ENCODE measurements at regions not wholly inside any gene's neighbourhood (a gene's known extent, or its start where the extent isn't known, plus 50 kb on each side); places are given as distances from the start of the nearest gene placed in this dataset.

GRCh38 chr13:50267917-50268316 lies 252.7 kb downstream of the KCNRG start:
- no peaks in the 10 kb centered on the region for H3K36me3 Mint-ChIP-seq (ENCODE audit: insufficient read depth)
- H3K9me3 Mint-ChIP-seq = no peaks in the 10 kb centered on the region
- H3K27ac Mint-ChIP-seq (ENCODE audit: low read depth) = no peak overlapping the region
- ATAC-seq (replicated peaks; ENCODE audit: extremely low read depth, poor library complexity, severe bottlenecking) = no peak
- no peak for DNase-seq (ENCODE audit: low spot score in 2 of 2)
- peaks cover 13% of the 10 kb centered on the region for H3K4me1 Mint-ChIP-seq
- H3K4me3 Mint-ChIP-seq = no peak overlapping the region
- H3K27me3 Mint-ChIP-seq = no peaks in the 10 kb centered on the region

DNA sequence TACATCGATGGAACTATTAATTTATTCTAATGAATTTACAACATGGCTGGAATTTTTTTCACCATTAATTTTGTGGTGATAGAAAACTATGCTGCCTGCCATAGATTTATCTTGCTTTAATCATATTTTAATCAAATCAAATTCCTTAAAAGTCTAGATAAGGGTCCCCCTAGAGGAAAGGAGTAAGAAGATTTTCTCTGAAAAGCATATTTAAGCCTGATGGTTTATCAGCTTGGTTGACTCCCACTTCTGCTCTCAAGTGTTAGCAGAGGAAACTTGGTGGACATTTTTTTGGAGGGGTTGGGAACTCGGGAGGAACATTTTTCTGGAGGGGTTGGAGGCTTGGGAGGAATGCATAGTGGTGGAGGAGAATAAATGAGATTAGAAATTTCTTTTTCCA lies 253.3 kb downstream of the KCNRG start:
- no peak for DNase-seq (ENCODE audit: low spot score in 2 of 2)
- Mint-ChIP-seq H3K27ac (ENCODE audit: low read depth) (no peak overlapping the region), H3K4me1 (peaks cover 13% of the 10 kb centered on the region)

DNA sequence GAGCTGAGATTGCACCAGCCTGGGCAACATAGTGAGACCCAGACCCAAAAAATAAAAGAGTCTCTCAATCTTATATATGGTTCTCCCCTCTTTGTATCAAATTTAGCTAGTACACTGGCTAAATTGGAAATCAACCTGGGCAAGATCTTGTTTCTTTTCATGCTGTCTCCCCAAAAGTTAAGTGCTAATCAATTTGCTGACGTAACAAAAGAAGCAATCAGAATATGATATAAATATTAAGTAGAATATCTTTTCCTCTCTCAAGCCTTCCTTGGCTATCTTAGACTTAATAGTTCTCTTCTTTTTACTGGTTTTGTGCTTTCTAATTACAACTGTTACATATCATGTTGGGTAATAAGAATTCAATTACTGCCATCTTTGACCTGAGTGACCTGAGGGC lies 258.9 kb downstream of the KCNRG start:
- ATAC-seq (replicated peaks; ENCODE audit: extremely low read depth, poor library complexity, severe bottlenecking) = no peak
- Mint-ChIP-seq H3K36me3 (ENCODE audit: insufficient read depth) (no peaks in the 10 kb centered on the region), H3K27ac (ENCODE audit: low read depth) (no peak overlapping the region), H3K27me3 (no peaks in the 10 kb centered on the region), H3K9me3 (no peaks in the 10 kb centered on the region), H3K4me1 (peaks cover 6% of the 10 kb centered on the region), H3K4me3 (no peak overlapping the region)
- no peak for DNase-seq (ENCODE audit: low spot score in 2 of 2)

More for the DNA sequence above, 253.3 kb downstream of the KCNRG start:
- no peaks in the 10 kb centered on the region for H3K27me3 Mint-ChIP-seq
- ATAC-seq (replicated peaks; ENCODE audit: extremely low read depth, poor library complexity, severe bottlenecking) = no peak
- no peaks in the 10 kb centered on the region for H3K9me3 Mint-ChIP-seq
- H3K36me3 Mint-ChIP-seq (ENCODE audit: insufficient read depth) = no peaks in the 10 kb centered on the region
- no peak overlapping the region for H3K4me3 Mint-ChIP-seq

GRCh38 chr13:50275392-50276063 lies 260.3 kb downstream of the KCNRG start:
- DNase-seq (ENCODE audit: low spot score in 2 of 2) (no peak), ATAC-seq (replicated peaks; ENCODE audit: extremely low read depth, poor library complexity, severe bottlenecking) (no peak)
- H3K4me1 Mint-ChIP-seq = peaks cover 6% of the 10 kb centered on the region
- no peaks in the 10 kb centered on the region for H3K36me3 Mint-ChIP-seq (ENCODE audit: insufficient read depth)
- H3K27me3 Mint-ChIP-seq = no peaks in the 10 kb centered on the region
- H3K9me3 Mint-ChIP-seq = no peaks in the 10 kb centered on the region
- no peak overlapping the region for H3K27ac Mint-ChIP-seq (ENCODE audit: low read depth)
- no peak overlapping the region for H3K4me3 Mint-ChIP-seq

DNA sequence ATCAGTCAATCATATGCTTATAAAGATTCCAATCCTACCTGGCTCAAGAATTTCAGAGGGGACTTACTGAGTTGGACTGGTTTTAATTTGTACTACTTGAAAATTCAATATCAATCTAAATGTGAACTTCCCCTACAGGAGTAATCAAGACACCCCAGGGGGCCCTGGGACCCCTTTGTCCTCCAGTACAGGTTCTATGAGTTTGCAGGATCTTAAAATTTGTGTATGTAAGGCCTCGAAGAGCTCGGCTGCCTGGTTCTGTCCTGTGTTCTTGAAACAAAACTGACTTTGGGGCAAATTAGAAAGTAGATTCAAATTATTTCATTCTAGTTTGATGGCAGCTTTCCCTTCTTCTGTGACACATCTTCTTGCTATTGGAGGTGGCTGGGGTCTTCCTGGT lies 261.3 kb downstream of the KCNRG start:
- ATAC-seq (replicated peaks; ENCODE audit: extremely low read depth, poor library complexity, severe bottlenecking) (no peak), DNase-seq (ENCODE audit: low spot score in 2 of 2) (no peak)
- H3K27me3 Mint-ChIP-seq = no peaks in the 10 kb centered on the region
- no peaks in the 10 kb centered on the region for H3K4me1 Mint-ChIP-seq
- no peak overlapping the region for H3K27ac Mint-ChIP-seq (ENCODE audit: low read depth)
- H3K9me3 Mint-ChIP-seq = no peaks in the 10 kb centered on the region
- H3K4me3 Mint-ChIP-seq = no peak overlapping the region
- no peaks in the 10 kb centered on the region for H3K36me3 Mint-ChIP-seq (ENCODE audit: insufficient read depth)

DNA sequence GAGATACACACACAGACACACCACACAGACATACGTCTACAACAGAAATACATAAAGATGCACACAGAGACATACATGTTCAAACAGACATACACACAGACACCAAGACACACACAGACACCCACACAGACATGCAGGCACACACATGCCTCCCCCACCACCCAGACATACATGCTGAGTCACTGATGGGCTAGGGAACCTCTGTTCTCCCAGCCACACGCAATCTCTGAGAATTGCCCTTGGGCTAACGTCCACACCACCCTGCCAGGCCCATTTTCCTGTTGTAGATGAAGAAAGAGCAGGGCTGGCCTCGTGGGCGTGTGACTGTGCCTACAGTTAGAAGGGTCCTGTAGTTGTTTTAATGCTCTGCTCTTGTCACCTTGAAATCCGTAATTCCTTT lies 261.9 kb downstream of the KCNRG start:
- DNase-seq (ENCODE audit: low spot score in 2 of 2) (no peak), ATAC-seq (replicated peaks; ENCODE audit: extremely low read depth, poor library complexity, severe bottlenecking) (no peak)
- Mint-ChIP-seq H3K4me1 (peaks cover under 1% of the 10 kb centered on the region), H3K27me3 (no peaks in the 10 kb centered on the region), H3K4me3 (no peak overlapping the region), H3K27ac (ENCODE audit: low read depth) (no peak overlapping the region), H3K9me3 (peaks cover 1% of the 10 kb centered on the region), H3K36me3 (ENCODE audit: insufficient read depth) (no peaks in the 10 kb centered on the region)

- DNase-seq (ENCODE audit: low spot score in 2 of 2) (no peak), ATAC-seq (replicated peaks; ENCODE audit: extremely low read depth, poor library complexity, severe bottlenecking) (no peak)
- Mint-ChIP-seq H3K27ac (ENCODE audit: low read depth) (no peak overlapping the region), H3K4me3 (no peak overlapping the region), H3K9me3 (peaks cover 6% of the 10 kb centered on the region), H3K27me3 (no peaks in the 10 kb centered on the region), H3K4me1 (peaks cover 6% of the 10 kb centered on the region), H3K36me3 (ENCODE audit: insufficient read depth) (no peaks in the 10 kb centered on the region)
These were observed 262.7 kb downstream of the KCNRG start for GRCh38 chr13:50277906-50278305.

GRCh38 chr13:50280441-50280937 lies 265.2 kb downstream of the KCNRG start:
- Mint-ChIP-seq H3K27ac (ENCODE audit: low read depth) (no peak overlapping the region), H3K4me3 (no peak overlapping the region), H3K4me1 (peaks cover 21% of the 10 kb centered on the region), H3K9me3 (peaks cover 6% of the 10 kb centered on the region), H3K36me3 (ENCODE audit: insufficient read depth) (peaks cover 2% of the 10 kb centered on the region), H3K27me3 (no peaks in the 10 kb centered on the region)
- DNase-seq (ENCODE audit: low spot score in 2 of 2) (no peak), ATAC-seq (replicated peaks; ENCODE audit: extremely low read depth, poor library complexity, severe bottlenecking) (no peak)

- Mint-ChIP-seq H3K27ac (ENCODE audit: low read depth) (no peak overlapping the region), H3K4me3 (no peak overlapping the region), H3K27me3 (no peaks in the 10 kb centered on the region), H3K4me1 (peaks cover 27% of the 10 kb centered on the region), H3K9me3 (peaks cover 6% of the 10 kb centered on the region), H3K36me3 (ENCODE audit: insufficient read depth) (peaks cover 2% of the 10 kb centered on the region)
- DNase-seq (ENCODE audit: low spot score in 2 of 2) = no peak
- ATAC-seq (replicated peaks; ENCODE audit: extremely low read depth, poor library complexity, severe bottlenecking) = no peak
These were observed 266.8 kb downstream of the KCNRG start for GRCh38 chr13:50282016-50282415.

GRCh38 chr13:50283017-50283416 lies 267.8 kb downstream of the KCNRG start:
- Mint-ChIP-seq H3K9me3 (peaks cover 6% of the 10 kb centered on the region), H3K27ac (ENCODE audit: low read depth) (no peak overlapping the region), H3K27me3 (no peaks in the 10 kb centered on the region), H3K4me1 (peaks cover 27% of the 10 kb centered on the region), H3K36me3 (ENCODE audit: insufficient read depth) (peaks cover 2% of the 10 kb centered on the region), H3K4me3 (no peak overlapping the region)
- ATAC-seq (replicated peaks; ENCODE audit: extremely low read depth, poor library complexity, severe bottlenecking) = no peak
- DNase-seq (ENCODE audit: low spot score in 2 of 2) = no peak

- H3K36me3 Mint-ChIP-seq (ENCODE audit: insufficient read depth) = peaks cover 2% of the 10 kb centered on the region
- H3K4me3 Mint-ChIP-seq = no peak overlapping the region
- H3K9me3 Mint-ChIP-seq = peaks cover 6% of the 10 kb centered on the region
- H3K27me3 Mint-ChIP-seq = no peaks in the 10 kb centered on the region
- DNase-seq (ENCODE audit: low spot score in 2 of 2) (no peak), ATAC-seq (replicated peaks; ENCODE audit: extremely low read depth, poor library complexity, severe bottlenecking) (no peak)
- no peak overlapping the region for H3K27ac Mint-ChIP-seq (ENCODE audit: low read depth)
- H3K4me1 Mint-ChIP-seq = peaks cover 27% of the 10 kb centered on the region
These were observed 269.3 kb downstream of the KCNRG start for GRCh38 chr13:50284540-50284939.

DNA sequence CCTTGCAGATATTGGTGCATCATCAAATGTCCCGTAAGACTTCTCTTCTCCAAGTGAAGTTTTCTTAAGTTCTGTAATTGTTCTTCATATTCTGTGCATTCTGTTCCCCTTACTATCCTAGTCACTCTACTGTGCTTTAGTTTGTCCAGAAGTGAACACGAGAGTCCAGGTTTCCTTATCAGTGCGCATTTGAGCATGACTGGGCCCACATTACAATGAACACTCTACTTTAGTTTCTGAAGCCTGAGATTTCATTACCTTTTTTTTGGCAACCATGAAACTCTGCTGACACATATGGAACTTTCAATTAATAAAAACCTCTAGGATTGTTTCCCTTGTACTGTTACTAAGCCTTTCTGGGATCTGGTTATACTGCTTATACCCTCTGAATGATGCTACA lies 270.0 kb downstream of the KCNRG start:
- ATAC-seq (replicated peaks; ENCODE audit: extremely low read depth, poor library complexity, severe bottlenecking) (no peak), DNase-seq (ENCODE audit: low spot score in 2 of 2) (no peak)
- Mint-ChIP-seq H3K4me1 (peaks cover 27% of the 10 kb centered on the region), H3K36me3 (ENCODE audit: insufficient read depth) (peaks cover 2% of the 10 kb centered on the region), H3K9me3 (peaks cover 6% of the 10 kb centered on the region), H3K27ac (ENCODE audit: low read depth) (no peak overlapping the region), H3K4me3 (no peak overlapping the region), H3K27me3 (no peaks in the 10 kb centered on the region)

- DNase-seq (ENCODE audit: low spot score in 2 of 2) = no peak
These were observed 271.1 kb downstream of the KCNRG start for GRCh38 chr13:50286324-50286723.

More at GRCh38 chr13:50286324-50286723, 271.1 kb downstream of the KCNRG start:
- H3K27ac Mint-ChIP-seq (ENCODE audit: low read depth) = no peak overlapping the region
- ATAC-seq (replicated peaks; ENCODE audit: extremely low read depth, poor library complexity, severe bottlenecking) = no peak
- peaks cover 6% of the 10 kb centered on the region for H3K9me3 Mint-ChIP-seq
- H3K27me3 Mint-ChIP-seq = no peaks in the 10 kb centered on the region
- H3K36me3 Mint-ChIP-seq (ENCODE audit: insufficient read depth) = peaks cover 2% of the 10 kb centered on the region
- peaks cover 31% of the 10 kb centered on the region for H3K4me1 Mint-ChIP-seq
- no peak overlapping the region for H3K4me3 Mint-ChIP-seq

All from central memory CD8-positive, alpha-beta T cell (primary cell).